ENCODE measurements at regions not wholly inside any gene's neighbourhood (a gene's known extent, or its start where the extent isn't known, plus 50 kb on each side); places are given as distances from the start of the nearest gene placed in this dataset.

- DNase-seq = no peak
- TF ChIP-seq EP300 (IDR thresholded peaks at IDR 0.05) = no peak
- no peak for TF ChIP-seq POLR2A (IDR thresholded peaks at IDR 0.05)
- no peak for TF ChIP-seq POLR2AphosphoS5 (IDR thresholded peaks at IDR 0.05)
- TF ChIP-seq CTCF (IDR thresholded peaks at IDR 0.05) = no peak
- no peak overlapping the region for H3K27ac ChIP-seq
- H3K4me3 ChIP-seq = no peak overlapping the region
- WGBS, 2 donors = 31 to 71% methylated on average over 4 of the region's 4 CpGs
- no peaks in the 10 kb centered on the region for H3K36me3 ChIP-seq
- H3K9me3 ChIP-seq = no peaks in the 10 kb centered on the region
- intact Hi-C loops (cut with DNase I) = no loop called here
- H3K27me3 ChIP-seq = no peaks in the 10 kb centered on the region
- no peaks in the 10 kb centered on the region for H3K4me1 ChIP-seq
Measured at GRCh38 chr3:14334136-14334535, 68.3 kb upstream of the SLC6A6 start.

- no peaks in the 10 kb centered on the region for H3K9me3 ChIP-seq
- DNase-seq = no peak
- no peak overlapping the region for H3K27ac ChIP-seq
- 84 to 86% methylated on average over 7 of the region's 7 CpGs for WGBS, 2 donors
- H3K27me3 ChIP-seq = no peaks in the 10 kb centered on the region
- H3K4me1 ChIP-seq = no peaks in the 10 kb centered on the region
- no peak for TF ChIP-seq EP300 (IDR thresholded peaks at IDR 0.05)
- no peak for TF ChIP-seq POLR2A (IDR thresholded peaks at IDR 0.05)
- TF ChIP-seq POLR2AphosphoS5 (IDR thresholded peaks at IDR 0.05) = no peak
- TF ChIP-seq CTCF (IDR thresholded peaks at IDR 0.05) = no peak
- H3K4me3 ChIP-seq = no peak overlapping the region
- intact Hi-C loops (cut with DNase I) = no loop called here
- no peaks in the 10 kb centered on the region for H3K36me3 ChIP-seq
Measured at GRCh38 chr3:14334936-14335335, 67.5 kb upstream of the SLC6A6 start.

- no peaks in the 10 kb centered on the region for H3K9me3 ChIP-seq
- intact Hi-C loops (cut with DNase I) = no loop called here
- no peak overlapping the region for H3K27ac ChIP-seq
- H3K36me3 ChIP-seq = no peaks in the 10 kb centered on the region
- no peak for DNase-seq
- TF ChIP-seq POLR2A (IDR thresholded peaks at IDR 0.05) = no peak
- no peak for TF ChIP-seq CTCF (IDR thresholded peaks at IDR 0.05)
- TF ChIP-seq POLR2AphosphoS5 (IDR thresholded peaks at IDR 0.05) = no peak
- no peak for TF ChIP-seq EP300 (IDR thresholded peaks at IDR 0.05)
- no peak overlapping the region for H3K4me3 ChIP-seq
- WGBS, 2 donors = 45 to 62% methylated on average over 10 of the region's 10 CpGs
- H3K4me1 ChIP-seq = no peaks in the 10 kb centered on the region
- no peaks in the 10 kb centered on the region for H3K27me3 ChIP-seq
Measured at GRCh38 chr3:14335774-14336748, 66.3 kb upstream of the SLC6A6 start.

- no peak overlapping the region for H3K27ac ChIP-seq
Measured at GRCh38 chr3:14336749-14337598, 65.4 kb upstream of the SLC6A6 start.

More at GRCh38 chr3:14336749-14337598, 65.4 kb upstream of the SLC6A6 start:
- no peaks in the 10 kb centered on the region for H3K9me3 ChIP-seq
- H3K36me3 ChIP-seq = no peaks in the 10 kb centered on the region
- TF ChIP-seq EP300 (IDR thresholded peaks at IDR 0.05) (no peak), CTCF (IDR thresholded peaks at IDR 0.05) (no peak), POLR2AphosphoS5 (IDR thresholded peaks at IDR 0.05) (no peak), POLR2A (IDR thresholded peaks at IDR 0.05) (no peak)
- 70 to 76% methylated on average over 17 of the region's 17 CpGs for WGBS, 2 donors
- no peaks in the 10 kb centered on the region for H3K4me1 ChIP-seq
- DNase-seq = no peak
- no peak overlapping the region for H3K4me3 ChIP-seq
- no peaks in the 10 kb centered on the region for H3K27me3 ChIP-seq
- intact Hi-C loops (cut with DNase I) = no loop called here
